ENCODE measurements at regions not wholly inside any gene's neighbourhood (a gene's known extent, or its start where the extent isn't known, plus 50 kb on each side); places are given as distances from the start of the nearest gene placed in this dataset.

GRCh38 chr12:83388551-83388950, 701.8 kb downstream of the TMTC2 start:
- no peak overlapping the region for H3K56ac ChIP-seq (ENCODE audit: extremely low read depth, insufficient read depth, low read length)
- H2AK9ac ChIP-seq (replicated peaks; ENCODE audit: low read depth, low read length, poor library complexity) = no peak overlapping the region
- H3K27me3 ChIP-seq (ENCODE audit: control insufficient read depth, insufficient read depth, low read length) = no peaks in the 10 kb centered on the region
- H2AFZ ChIP-seq (replicated peaks; ENCODE audit: low read length, poor library complexity) = no peak overlapping the region
- H2BK20ac ChIP-seq (ENCODE audit: low read depth, low read length) = no peak overlapping the region
- H3K4me2 ChIP-seq (ENCODE audit: low read depth, low read length) = no peak overlapping the region
- DNase-seq (no peak), ATAC-seq (ENCODE audit: low read depth) (no peak)
- intact Hi-C loops (cut with micrococcal nuclease) = no loop called here
- no peak overlapping the region for H3K9ac ChIP-seq (ENCODE audit: low read depth, low read length)
- no peak overlapping the region for H3K14ac ChIP-seq (replicated peaks; ENCODE audit: low read depth, low read length)
- H3K36me3 ChIP-seq (ENCODE audit: control insufficient read depth, insufficient read depth, low read length) = no peaks in the 10 kb centered on the region
- H3K23ac ChIP-seq (ENCODE audit: low read depth, low read length) = no peak overlapping the region
- H2BK15ac ChIP-seq (ENCODE audit: low read depth, low read length) = no peak overlapping the region
- in situ Hi-C loops (cut with MboI; ENCODE audit: low sequenced_read_pairs) = no loop called here
- no peaks in the 10 kb centered on the region for H3K4me1 ChIP-seq (ENCODE audit: control insufficient read depth, insufficient read depth, low read length)
- POLR2A ChIA-PET (ENCODE audit: unreplicated experiment) = no interaction called here
- no peak overlapping the region for H4K8ac ChIP-seq (ENCODE audit: low read depth in 2 of 2, low read length in 2 of 2)
- no peak for TF ChIP-seq FOS (IDR thresholded peaks at IDR 0.05; ENCODE audit: low read depth, low read length)
- TF ChIP-seq MAFK (IDR thresholded peaks at IDR 0.05; ENCODE audit: low read depth, low read length) = no peak
- TF ChIP-seq, protein P1, sequence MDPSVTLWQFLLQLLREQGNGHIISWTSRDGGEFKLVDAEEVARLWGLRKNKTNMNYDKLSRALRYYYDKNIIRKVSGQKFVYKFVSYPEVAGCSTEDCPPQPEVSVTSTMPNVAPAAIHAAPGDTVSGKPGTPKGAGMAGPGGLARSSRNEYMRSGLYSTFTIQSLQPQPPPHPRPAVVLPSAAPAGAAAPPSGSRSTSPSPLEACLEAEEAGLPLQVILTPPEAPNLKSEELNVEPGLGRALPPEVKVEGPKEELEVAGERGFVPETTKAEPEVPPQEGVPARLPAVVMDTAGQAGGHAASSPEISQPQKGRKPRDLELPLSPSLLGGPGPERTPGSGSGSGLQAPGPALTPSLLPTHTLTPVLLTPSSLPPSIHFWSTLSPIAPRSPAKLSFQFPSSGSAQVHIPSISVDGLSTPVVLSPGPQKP (IDR thresholded peaks at IDR 0.05; ENCODE audit: borderline replicate concordance, low read depth, low read length) = no peak
- no peak for TF ChIP-seq MAZ (IDR thresholded peaks at IDR 0.05; ENCODE audit: borderline replicate concordance, low read depth, low read length)
- TF ChIP-seq RCOR1 (IDR thresholded peaks at IDR 0.05; ENCODE audit: insufficient replicate concordance, low read length) = no peak
- TF ChIP-seq MXI1 (IDR thresholded peaks at IDR 0.05; ENCODE audit: borderline replicate concordance, low read depth, low read length) = no peak
- TF ChIP-seq CHD1 (IDR thresholded peaks at IDR 0.05; ENCODE audit: low read depth, low read length) = no peak
- TF ChIP-seq NFE2L2 (IDR thresholded peaks at IDR 0.05; ENCODE audit: low read depth, low read length) = no peak
- TF ChIP-seq CEBPB (IDR thresholded peaks at IDR 0.05; ENCODE audit: low read depth, low read length) = no peak
- no peak overlapping the region for H3K4me3 ChIP-seq (ENCODE audit: insufficient read depth, low read depth, low read length)
- no peaks in the 10 kb centered on the region; the same call in 1 of the 2 replicates for H3K9me3 ChIP-seq (ENCODE audit: control insufficient read depth, insufficient read depth, low read length)
- H2BK5ac ChIP-seq (ENCODE audit: low read depth, low read length, poor library complexity, severe bottlenecking) = no peak overlapping the region
- no peak overlapping the region for H4K5ac ChIP-seq (ENCODE audit: low read depth, low read length)
- H3K4ac ChIP-seq (ENCODE audit: low read depth, low read length) = no peak overlapping the region
- H3K27ac ChIP-seq (ENCODE audit: insufficient read depth, low read length) = no peak overlapping the region
- no peak overlapping the region for H3K18ac ChIP-seq (ENCODE audit: low read depth, low read length)
- BruUV-seq (replicated peaks) = no TSS peak
- no peaks in the 10 kb centered on the region for H3K9me1 ChIP-seq (ENCODE audit: insufficient read depth, low read length)
- dilution Hi-C loops (cut with HindIII; ENCODE audit: low sequenced_read_pairs, unreplicated experiment) = no loop called here
- CTCF ChIA-PET = no interaction called here
- H2AK5ac ChIP-seq (ENCODE audit: low read depth, low read length) = no peak overlapping the region
- H4K20me1 ChIP-seq (ENCODE audit: insufficient read depth, low read length) = no peaks in the 10 kb centered on the region
- H2BK120ac ChIP-seq (ENCODE audit: low read depth, low read length) = no peak overlapping the region
- H4K91ac ChIP-seq (ENCODE audit: insufficient read depth, low read depth, low read length) = no peak overlapping the region
- H3K79me1 ChIP-seq (ENCODE audit: low read depth in 1 of 2, low read length in 2 of 2) = no peaks in the 10 kb centered on the region

Measured in IMR-90 (cell line).